NCI-H2107 treated with DMSO at 0.1 percent for 48 hours (cell line): ENCODE measurements at regions not wholly inside any gene's neighbourhood (a gene's known extent, or its start where the extent isn't known, plus 50 kb on each side); places are given as distances from the start of the nearest gene placed in this dataset.
"Not testable (repeated sequence)": the region's sequence is repeated elsewhere in the genome, so short reads cannot be mapped to it uniquely, and the experiment has no call there.

ENCODE experiments used
- DNase-seq: peaks from one replicate; lab custom pipeline; 2025; ENCODE audit not compliant: unreplicated experiment; lab: John Stamatoyannopoulos, UW

- not testable (repeated sequence) for DNase-seq
These were observed 318.4 kb downstream of the ZFHX3 start for GRCh38 chr16:72729552-72729951.

- no peak for DNase-seq
These were observed 319.4 kb downstream of the ZFHX3 start for GRCh38 chr16:72728516-72728915.

DNA sequence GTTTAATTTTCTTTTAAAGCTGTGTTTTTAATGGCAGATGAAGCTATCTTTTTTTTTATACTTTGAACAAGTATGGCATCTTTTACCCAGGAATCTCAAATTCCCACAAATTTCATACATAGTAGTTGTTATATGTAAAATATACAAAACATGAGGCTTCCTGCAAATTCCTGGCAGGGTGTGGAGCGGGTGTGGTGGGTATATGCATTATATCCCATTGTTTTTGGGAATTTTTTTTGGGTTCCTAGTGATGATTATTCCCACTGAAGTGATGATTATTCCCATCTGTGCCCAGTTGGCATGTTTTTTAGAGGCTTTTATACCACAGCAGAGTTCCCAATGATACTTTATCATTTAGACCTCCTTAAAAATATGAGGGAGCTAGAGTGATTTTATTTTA, 320.4 kb downstream of the ZFHX3 start:
- no peak for DNase-seq

GRCh38 chr16:72725643-72726042, 322.3 kb downstream of the ZFHX3 start:
- DNase-seq: no peak

- DNase-seq: no peak
These were observed 324.1 kb downstream of the ZFHX3 start for GRCh38 chr16:72723781-72724180.

DNA sequence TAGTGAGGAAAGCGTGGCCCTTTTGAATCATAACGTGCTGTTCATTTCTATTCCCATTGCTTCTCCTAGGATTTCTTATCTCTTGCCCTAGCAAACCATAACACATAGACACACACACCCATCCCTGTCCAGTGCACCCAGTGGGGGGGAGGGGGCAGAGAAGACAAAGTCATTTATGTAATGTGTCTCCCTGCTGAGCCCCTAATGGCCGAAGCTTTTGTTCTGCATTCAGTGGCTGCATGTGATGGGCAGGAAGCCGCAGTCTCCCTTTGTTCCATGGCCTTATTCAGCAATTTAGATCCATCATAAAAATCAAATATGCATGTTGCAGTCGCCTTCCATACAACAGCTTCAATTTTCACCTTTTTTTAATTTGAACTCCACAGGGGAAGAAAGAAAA, 325.4 kb downstream of the ZFHX3 start:
- peak; percentile 49 for DNase-seq

- peak; percentile 34 for DNase-seq
These were observed 325.9 kb downstream of the ZFHX3 start for GRCh38 chr16:72721981-72722380.

GRCh38 chr16:72715267-72715666, 332.7 kb downstream of the ZFHX3 start:
- no peak for DNase-seq

DNA sequence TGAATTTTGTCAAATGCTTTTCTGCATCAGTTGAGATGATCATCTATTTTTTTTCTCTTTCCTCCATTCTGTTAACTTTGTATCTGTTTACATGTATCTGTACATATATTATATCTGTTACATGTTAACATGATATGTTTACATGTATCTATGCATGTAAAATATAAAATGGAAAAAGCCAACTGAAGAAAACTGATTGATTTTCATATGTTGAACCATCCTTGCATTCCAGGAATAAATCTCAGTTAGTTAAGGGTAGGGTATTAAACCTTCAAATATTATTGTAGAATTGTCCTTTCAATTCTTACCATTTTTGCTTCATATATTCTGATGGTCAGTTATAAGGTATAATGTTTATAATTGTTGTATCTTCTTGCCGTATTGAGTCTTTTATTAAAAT, 336.1 kb downstream of the ZFHX3 start:
- no peak for DNase-seq

DNA sequence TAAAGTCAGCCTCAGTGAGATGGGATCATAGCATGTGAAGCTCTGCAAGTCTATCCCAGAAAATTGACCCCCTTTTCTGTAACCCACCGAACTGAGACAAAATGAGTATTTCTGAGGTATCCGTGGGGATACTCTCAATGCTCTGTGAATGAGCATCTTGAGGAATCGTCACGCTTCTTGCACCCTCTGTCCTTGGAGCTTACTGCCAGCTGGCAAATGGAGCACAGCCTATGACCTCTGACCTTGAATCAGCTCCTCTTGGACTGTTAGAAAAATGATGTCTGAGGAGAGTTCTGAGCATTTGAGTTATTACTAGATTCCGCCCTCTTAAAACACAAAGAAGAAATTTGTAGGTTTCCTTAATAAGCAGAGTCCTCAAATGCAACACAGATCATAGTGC, 342.1 kb downstream of the ZFHX3 start:
- DNase-seq: no peak

DNA sequence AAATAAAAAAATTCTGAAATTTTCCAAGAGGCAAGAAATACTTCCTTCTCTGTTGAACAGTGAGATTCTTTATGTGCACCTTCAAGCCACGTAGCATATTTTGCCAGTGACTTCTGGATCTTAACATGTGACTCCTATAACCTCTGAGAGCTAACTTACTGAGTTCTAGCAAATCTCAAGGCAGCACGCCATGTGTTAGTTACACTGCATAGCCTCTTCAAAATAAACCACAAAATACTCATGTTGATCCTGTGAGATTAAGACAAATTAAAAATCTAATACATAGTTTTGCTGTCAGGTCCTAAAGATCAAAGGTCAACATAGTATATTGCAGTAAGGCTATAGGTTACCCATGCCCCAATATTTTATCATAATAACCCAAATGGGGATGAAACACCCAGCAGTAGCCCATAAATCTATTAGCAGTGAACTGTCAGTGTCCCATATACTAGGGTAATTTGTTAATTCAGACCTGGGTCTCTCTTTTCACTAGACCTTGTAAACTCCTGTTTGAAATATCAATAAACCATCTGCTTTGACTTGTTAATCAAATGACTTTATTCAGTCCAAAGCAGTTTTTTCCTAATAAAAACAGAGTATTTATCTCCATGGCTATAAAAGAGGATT, 343.1 kb downstream of the ZFHX3 start:
- DNase-seq: no peak

DNA sequence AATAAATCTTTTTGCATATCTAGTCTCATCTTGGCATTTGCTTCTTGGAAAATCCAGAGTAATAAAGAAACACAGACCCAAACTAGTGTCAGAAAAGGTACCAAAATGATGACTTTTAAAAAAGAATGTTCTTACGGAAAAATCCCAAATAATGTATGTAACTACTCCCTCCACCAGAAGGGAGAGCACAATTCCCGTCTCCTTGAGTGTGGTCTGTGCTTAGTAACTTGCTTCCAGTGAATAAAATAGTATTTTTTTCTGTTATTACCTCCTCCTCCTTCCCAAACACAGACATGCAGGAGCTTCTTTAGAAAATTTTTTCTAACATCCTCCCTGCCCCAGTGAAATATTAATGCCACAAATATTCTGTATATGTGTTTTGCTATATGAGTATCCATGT, 358.1 kb downstream of the ZFHX3 start:
- no peak for DNase-seq

DNA sequence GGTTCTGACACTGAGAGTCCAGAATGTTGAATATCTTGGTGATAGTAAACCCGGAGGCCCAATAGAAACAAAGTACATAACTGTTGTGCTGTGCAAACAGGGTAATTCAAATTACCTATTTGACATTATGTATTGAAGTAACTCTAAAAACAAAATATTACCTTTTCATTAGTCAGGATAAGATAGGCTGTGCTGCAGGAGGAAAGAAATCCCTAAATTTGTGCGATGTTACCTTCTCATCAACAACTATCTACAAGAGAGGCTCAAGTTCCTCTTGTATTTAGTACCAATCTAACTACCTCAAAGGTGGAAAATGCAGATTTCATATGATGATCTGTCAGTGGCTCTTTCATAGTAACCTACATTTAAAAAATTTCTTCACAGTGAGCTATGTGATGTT, 367.2 kb downstream of the ZFHX3 start:
- DNase-seq: no peak

DNA sequence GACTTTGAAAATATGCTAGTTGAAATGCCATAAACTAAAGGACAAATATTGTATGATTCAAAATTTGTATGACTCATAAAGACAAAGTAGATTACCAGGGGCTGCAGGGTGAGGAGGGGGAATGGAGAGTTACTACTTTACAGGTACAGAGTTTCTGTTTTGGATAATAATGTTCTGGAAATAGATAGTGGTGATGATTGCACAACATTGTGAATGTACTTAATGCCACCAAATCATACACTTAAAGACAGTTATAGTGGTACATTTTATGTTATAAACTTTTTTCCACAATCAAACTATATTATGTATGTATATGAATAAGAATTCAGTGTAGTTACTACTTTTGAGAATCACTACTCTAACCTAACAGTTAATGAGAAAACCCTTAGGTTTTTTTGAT, 368.1 kb downstream of the ZFHX3 start:
- DNase-seq: no peak

- DNase-seq: no peak
These were observed 370.1 kb downstream of the ZFHX3 start for GRCh38 chr16:72677662-72678447.

- DNase-seq: no peak
These were observed 374.8 kb downstream of the ZFHX3 start for GRCh38 chr16:72673118-72673517.

DNA sequence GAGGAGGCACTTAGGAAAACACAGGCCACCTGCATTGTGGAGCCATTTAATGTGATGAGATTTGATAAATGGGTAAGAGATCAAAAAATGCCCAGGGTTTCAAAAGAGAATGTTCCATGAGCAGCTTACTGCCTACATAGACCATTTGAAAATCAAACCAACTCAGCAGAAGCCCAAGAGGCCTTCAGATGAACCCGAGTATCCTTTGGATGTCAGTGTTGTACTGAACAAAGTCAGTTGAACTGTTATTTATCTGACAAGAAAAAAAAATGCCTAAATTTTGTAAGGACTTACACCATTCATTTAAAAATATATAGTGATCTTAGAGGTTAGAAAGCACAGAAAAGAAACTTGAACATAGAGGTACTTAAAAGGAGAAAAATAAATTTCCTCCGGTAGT, 381.7 kb downstream of the ZFHX3 start:
- DNase-seq: no peak

- no peak for DNase-seq
These were observed 382.2 kb downstream of the ZFHX3 start for GRCh38 chr16:72665701-72666100.

GRCh38 chr16:72664509-72665408, 383.2 kb downstream of the ZFHX3 start:
- peak; percentile 95 for DNase-seq

- DNase-seq: no peak
These were observed 383.8 kb downstream of the ZFHX3 start for GRCh38 chr16:72664056-72664508.

DNA sequence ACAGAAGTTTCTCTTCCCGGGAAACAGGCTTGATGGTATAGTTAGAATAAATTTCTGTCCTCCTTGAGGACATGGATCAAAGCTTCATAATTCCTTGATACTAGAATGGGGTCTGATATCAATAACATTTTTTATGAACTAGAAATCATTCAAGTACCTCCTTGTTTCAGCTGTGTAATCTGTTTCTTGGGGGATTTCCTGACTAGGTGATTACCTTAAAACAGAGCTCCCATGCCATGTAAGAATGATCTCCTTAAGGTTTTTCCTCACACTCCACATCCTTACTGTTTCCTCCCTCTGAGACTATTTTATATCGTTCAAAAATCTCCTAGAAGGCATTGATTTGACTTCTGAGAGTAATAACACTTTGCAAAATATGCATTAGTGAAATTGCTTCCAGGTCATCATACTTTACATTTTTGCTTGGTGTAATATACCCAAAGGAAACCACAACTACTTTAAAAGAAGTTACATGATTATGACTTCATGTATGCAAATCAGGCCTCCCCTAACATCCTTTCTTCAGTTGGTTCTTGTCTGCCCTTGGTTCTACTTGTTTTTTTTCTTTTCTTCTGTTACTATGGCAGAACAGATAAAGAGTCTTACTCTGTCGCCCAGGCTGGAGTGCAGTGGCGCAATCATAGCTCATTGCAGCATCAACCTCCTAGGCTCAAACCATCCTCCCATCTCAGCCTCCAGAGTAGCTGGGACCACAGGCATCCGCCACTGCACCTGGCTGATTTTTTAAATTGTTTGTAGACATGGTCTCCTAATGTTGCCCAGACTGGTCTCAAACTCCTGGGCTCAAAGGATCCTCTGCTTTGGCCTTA, 388.8 kb downstream of the ZFHX3 start:
- no peak for DNase-seq
